ENCODE measurements at regions not wholly inside any gene's neighbourhood (a gene's known extent, or its start where the extent isn't known, plus 50 kb on each side); places are given as distances from the start of the nearest gene placed in this dataset.
A peak's percentile ranks its signal among the peaks of the same experiment; 100 is the strongest.

DNA sequence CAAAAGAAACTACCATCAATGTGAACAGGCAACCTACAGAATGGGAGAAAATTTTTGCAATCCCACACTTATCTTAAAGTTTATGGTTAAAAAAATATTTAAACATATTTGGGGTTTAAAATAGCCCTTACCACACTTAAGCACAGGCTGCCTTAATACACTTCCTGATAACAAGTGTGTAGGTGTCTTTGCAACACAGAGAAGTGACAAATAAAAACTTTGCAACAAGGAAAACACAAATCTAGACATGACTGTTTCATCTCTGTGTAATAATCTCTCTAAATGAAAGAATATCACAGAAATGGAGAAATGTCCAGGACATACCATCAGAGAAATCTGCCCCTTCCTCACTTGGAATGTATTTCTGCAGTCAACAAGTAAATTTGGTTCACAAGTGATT, 464.1 kb upstream of the ARHGEF26 start:
- no peak for DNase-seq

DNA sequence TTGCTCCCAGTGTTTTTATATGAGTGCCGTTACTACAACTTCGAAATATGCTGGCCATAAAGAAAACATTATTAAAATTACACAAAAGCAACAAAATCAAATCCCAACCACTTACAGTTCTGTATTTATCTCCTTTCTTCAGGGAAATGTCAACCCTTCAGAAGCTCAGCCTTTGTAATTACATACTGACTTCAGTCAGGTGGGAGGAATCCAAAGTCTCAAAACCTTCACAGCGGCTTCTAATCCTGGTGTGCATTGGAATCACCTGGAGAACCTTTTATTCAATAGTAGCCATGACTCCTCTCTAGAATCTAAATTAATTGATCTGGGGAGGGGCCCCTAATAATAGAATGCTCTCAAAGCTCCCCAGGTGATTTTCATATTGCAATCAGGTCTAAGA, 463.7 kb upstream of the ARHGEF26 start:
- no peak for DNase-seq

DNA sequence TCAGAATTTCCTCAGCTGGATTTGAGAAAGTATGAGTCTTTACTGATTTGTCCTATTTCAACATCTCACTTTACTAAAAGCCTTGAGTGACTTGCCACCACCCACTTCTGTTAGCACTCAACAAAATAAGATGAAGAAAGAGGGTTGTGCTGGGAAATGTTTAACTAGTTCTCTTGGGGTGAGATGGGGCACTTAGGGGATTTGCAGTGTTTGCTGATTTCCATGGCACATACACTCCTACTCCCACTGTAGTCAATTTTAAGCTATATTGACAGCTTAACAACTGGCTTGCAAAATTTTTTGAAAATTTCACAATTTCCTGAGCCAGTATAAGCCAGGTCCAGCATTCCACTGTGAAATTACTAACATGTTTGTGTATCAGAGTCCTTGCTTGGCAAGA, 463.1 kb upstream of the ARHGEF26 start:
- DNase-seq: no peak

DNA sequence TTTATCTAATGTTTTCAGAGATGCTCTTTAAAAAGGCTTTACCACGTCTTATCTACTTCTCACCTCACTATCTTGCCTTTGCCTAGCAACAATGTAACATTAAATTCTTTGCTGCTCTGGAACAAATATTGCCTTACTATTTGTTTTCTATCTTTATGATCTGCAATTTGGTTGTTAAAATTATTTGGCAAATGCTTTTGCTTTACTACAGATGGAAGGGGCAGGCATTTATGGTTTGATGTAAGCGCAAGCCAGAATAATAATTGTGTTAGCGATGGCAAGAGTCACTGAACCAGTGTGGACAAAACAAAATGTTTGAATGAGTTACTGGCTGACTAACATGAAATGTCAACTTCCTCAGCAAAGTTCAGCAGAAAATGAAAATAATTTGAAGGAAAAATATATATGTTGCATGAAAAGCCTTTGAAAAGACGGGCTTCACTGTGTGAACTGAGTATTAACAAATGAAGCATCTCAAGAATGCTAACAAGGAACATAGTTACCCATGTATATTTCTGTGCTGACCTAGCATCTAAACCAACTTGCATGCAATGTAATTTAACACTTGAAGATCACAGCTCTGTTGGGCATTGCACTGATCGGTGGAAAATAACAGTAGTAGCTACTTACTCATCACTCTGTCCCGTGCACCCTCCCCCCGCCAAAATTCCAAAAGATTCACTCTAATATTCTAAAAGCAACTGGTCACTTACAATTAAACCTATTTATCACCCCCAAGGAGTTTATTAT, 454.0 kb upstream of the ARHGEF26 start:
- DNase-seq: peak; percentile 45 to 66

DNA sequence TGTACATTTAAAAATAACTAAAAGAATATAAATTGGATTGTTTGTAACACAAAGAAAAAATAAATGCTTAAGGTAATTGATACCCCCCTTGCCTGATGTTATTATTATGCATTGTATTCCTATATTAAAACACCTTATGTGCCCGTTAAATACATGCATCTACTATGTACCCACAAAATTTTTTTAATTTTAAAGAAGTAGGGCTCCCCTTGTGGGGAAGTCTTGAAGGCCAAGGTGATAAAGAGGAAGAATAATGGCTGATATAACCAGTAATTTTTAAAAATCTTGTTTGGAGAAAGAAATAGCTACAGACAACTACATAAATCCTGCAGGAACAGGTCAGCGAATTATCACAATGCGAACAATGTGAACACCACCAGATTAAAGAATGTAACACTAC, 451.7 kb upstream of the ARHGEF26 start:
- no peak for DNase-seq

DNA sequence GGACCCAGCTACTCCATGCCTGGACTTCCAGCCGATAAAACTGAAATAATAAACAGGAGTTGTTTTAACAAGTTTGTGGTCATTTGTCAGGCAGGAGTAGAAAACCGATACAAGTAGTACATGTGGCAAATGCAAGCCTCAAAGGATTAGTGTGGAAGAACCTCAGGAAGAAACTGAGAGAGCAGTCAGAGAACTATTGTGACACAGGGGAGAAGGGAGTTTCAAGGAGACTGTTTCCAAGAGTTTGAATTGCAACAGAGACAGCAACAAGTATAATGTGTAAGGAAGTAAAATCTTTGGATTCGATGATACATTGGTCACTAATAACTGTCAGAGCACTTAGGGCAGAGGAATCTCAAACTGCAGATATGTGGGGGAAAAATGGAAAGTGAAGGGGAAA, 450.6 kb upstream of the ARHGEF26 start:
- DNase-seq: no peak

DNA sequence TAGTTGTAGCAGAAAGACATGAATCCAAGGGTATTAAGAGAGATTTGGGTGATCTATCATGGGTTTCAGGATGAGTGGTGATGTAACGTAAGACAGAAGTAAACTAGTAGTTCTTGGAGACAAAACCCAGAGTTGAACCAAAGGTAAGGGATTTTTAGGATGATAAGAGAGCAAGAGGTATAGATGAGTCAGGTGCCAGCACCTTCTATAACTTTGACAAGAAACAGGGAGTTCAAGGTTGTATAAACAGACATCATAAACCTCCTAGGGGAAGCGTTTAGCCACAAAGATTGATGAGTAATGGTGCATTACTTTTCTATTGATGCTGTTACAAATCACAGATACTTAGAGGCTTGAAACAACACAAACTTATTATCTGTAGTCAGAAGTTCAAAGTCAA, 447.3 kb upstream of the ARHGEF26 start:
- DNase-seq: no peak

DNA sequence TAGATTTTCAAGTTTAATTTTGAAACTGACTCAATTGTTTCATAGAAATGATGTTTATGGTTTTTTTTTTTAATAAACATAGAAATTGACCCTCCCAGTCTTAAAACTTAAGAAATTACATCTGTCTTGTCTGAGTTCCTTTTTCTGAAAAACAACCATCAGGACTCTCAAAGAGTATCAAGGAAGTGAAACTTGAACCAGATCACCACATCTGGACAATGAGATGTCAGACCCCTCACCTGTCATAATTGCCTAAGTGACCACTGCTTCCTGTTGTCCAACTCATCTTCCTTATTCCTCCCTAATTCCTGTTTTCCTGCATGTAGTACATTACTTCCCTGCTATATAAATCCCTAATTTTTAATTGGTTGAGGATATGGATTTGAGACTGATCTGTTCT, 441.5 kb upstream of the ARHGEF26 start:
- DNase-seq: no peak

DNA sequence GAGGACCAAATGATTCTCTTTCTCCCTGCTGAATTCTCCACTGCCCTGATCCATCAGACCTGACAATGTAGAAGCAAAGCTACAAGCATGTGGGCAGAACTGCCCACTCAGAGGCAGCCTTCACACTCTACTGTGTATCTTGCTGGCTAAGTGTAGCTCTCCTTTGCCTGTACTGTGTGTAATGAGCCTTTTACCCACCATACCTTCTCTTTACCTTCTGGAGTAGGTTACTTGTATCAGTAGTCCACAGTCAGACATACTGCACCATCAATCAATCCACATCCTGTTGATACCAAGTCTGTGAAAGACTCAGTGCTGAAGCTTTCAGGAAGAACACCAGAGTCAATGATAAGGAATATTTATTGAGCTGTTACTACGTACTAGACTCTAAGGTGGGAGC, 440.7 kb upstream of the ARHGEF26 start:
- DNase-seq: no peak

DNA sequence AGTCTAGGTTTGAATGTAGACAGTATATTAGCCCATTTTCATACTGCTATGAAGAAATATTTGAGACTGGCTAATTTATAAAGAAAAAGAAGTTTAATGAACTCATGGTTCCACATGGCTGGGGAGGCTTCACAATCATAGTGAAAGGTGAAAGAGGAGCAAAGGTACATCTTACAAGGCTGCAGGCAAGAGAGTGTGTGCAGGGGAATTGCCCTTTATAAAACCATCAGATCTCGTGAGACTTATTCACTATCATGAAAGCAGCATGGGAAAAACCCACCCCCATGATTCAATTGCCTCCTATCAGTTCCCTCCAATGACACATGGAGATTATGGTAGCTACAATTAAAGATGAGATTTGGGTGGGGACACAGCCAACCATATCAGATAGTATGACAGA, 440.1 kb upstream of the ARHGEF26 start:
- DNase-seq: no peak

DNA sequence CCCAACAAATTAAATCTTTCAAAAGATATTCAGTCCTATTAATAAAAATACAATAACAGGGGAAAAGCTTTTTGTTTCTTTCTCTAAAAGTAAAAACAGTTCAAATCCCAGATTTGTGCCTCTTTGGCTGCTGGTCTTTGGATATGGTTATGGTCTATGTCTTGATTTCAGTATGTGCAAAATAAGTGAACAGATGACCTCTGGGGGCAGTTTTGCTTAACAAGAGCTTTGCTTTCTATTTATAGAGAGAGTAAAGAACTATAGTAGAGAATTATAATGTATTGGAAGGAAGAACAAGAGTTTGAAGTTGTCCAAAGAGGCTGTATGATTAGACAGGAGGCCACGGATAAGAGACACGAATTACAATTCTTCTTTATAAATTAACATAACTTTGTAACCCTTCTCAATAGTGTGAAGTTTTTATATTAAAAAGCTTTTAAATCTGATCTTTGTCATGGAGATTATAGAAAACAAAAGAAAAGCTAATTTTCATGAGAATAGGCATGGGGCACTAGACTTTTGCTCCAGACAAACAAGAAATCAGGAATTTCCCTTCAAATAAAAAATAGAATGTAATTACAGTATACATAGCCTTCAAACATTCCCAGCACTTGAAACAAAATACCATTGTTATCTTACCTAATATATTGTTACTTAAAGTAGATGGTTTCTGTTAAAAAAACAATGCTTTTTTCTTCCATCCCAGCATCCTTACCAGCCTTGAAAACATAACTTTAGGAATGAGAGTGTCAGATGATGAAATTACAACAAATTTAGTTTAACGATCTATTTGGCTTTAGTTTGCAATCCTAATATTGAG, 432.7 kb upstream of the ARHGEF26 start:
- no peak for DNase-seq

DNA sequence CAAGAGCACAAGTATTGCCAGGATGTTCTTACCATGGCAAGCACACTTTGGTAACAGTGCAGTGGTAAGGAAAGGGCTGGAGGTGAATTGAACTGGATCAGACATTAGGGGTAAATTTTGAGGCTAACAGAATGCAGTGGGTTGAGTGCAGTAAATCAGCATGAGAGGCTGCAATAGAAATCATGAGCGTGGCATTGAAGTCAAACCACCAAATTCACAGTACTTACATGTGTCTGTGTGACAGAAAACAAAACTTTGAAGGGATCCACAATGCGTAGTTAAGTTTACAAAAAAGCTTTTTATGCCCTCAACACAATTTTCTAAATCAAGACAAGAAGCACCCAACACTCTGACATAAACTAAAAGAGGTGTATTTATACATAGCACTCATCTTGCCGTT, 428.0 kb upstream of the ARHGEF26 start:
- DNase-seq: no peak

DNA sequence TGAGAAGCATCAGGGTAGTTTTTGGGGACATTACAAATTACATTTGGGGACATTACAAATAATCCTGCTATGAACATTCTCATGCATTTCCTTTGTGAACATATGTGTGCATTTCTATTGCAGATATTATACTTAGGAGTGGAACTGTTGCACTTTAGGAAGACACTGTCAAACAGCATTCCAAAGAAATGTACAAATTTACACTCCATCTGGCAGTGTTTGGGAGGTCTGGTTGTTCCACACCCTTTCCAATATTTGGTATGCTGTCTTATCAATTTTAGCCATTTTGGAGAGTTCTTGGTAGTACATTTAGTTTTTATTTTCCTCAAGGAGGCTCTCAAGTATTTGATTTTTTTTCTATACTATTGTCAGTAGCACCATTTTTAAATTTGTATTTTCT, 419.1 kb upstream of the ARHGEF26 start:
- no peak for DNase-seq

DNA sequence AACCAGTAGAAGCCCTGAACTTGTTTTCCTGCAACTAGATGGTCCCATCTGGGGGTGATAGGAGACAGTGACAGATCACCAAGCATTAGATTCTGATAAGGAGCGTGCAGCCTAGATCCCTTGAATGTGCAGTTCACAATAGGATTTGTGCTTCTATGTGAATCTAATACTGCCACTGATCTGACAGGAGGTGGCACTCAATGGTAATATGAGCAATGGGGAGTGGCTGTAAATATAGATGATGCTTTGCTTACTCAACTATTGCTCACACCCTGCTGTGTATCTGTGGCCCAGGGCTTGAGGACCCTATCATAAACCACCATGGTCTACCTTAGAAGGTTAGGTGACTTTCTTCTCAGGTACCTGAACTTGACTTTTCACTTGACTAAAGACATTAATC, 417.1 kb upstream of the ARHGEF26 start:
- DNase-seq: no peak

DNA sequence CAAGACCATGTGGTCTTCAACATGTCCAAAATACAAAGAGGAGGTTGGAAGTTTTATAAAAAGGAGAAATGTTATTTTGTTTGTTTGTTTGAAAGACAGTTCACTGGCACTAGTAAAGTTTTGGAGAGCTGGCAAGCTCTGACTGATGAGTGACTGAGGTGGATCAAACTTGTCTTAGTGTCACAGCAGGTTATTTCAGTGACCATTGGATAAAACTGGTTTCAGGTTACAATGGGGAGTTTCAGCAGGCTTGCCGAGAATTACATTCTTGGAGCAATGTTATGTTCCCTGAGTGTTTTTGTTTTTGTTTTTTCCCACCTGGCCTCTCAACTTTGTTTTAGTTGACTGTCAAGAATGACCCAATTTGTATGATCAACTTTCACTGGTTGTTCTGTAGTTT, 414.5 kb upstream of the ARHGEF26 start:
- DNase-seq: no peak

DNA sequence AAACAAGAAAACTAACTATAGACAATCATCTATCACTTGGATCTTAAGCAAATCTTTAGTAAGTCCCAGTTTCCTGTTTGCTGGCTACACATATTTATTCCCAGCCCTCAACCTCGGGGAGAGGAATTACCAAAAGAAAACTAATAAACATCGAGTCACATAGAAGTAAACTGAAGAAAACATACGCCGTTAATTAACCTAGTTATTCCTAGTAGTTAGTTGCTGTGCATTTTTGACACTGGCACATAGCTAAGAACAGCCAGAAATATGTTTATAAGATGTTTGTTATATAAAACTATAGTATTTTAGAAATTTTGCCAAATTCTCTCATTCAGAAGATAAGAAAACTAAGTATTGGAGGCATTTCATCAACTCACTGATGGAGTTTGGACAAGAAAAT, 407.2 kb upstream of the ARHGEF26 start:
- DNase-seq: peak; percentile 17

DNA sequence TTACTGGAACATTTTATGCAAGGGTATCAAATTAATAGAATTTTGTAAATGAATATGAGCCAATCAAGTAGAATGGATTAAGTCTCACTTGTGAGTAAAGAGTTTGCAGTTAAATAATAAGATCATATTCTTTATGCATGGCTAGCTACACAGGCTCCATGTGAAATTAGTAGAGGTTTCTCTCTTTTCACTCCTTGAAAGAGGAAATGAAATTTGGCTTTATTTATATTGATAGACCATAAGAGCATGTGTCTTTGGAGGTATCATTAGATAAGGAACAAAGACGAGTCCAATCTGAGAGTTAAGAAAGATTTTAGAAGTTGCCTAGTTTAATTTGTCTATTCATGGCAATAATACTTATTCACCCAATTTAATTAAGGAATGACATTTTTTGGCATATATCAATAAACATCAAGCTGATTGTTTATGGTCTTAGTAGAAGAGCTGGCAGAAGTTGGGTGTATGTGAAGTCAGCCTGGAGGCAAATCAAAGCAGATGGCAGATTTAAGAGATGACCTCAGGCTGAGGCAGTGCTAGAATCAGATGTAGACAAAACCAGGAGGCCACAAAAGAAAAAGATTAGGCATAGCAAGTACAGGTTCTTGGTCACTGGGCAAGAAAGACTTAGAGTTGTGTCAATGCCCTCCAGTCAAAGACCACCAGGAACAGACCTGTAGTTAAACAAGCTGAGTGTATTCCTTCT, 406.5 kb upstream of the ARHGEF26 start:
- DNase-seq: no peak

DNA sequence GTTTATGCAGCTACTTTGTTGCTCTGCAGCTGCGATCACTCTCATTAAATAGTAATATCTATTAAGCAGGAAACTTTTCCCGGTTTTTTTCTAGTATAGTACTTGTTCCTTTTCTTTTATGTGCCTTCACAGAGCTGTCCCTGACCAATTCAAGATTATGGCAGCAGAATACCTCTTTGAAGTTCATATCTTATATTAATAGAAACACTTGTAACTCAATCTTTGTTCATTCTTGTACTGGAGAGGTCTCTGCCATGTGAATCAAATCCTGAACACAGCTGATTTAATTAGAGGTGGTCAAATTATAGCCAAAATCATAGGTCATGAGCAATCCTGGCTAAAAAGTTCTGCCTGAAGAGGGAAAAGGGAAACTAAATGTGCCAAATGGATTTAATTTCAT, 399.0 kb upstream of the ARHGEF26 start:
- DNase-seq: no peak

DNA sequence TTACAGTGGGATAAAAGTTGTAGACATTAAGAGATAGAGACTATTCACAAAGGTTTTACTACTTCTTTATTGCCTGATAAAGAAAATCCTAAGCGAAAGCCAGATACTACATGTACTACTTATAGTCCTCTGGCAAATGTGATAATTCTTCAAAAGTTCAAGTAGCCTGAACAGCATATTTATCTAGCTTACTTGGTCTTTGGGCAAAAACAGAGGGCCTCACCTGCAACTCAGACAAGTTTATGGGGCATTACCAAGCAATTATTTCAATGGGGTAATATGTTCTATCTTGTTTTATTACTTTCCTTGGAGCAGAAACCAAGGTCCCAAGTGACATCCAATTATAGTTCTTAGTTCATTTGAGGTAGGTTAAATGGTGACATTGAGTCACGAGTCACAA, 390.1 kb upstream of the ARHGEF26 start:
- no peak for DNase-seq

DNA sequence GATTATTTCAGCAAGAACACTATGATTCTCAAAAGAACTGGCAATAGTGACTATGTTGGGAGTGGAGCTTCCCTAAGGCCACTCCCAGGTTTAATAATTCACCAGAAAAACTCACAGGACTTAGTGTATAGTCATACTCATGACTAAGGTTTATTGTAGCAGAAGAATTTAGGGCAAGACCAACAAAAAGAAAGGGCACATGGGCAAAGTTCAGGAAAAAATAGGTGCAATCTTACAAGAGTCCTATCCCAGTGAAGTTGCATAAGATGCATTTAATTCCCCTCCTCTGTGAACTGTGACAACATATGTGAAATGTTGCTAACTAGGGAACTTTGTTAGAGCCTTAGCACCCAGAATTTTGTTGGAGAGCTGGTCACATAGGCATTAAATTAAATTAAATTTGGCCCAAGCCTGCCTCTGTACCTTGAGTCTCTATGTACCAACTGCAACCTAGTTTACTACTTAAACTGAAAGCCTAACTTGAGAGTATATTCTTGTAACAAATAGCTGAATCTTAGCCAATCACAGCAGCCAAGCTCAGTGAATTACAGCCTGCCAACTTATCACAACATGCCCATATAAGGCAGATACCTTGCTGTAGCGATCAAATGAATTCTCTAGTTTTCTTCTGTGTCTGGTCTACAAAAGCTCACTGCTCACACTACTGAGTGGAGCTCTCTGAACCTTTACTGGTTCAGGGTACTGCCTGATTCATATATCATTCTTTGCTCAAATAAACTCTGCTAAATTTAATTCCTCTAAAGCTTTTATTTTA, 386.2 kb upstream of the ARHGEF26 start:
- DNase-seq: no peak

DNA sequence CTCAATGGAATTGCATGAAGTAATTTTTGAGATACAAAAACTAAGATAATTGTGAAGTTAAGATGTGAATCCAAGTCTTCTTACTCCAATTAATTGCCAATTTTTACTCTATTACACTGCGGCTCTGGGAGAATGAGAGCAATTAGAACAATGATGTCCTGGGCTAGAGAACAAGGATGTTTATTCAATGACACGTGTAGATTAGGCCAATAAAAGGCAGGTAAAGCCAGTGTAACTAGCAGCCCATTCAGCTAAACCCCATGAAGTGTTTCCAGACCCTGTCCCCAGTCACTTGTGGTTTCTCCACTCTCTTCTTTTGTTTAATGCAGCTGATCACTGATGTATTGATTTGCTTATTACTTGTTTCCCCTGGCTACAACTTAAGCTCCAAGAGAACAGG, 381.1 kb upstream of the ARHGEF26 start:
- no peak for DNase-seq

DNA sequence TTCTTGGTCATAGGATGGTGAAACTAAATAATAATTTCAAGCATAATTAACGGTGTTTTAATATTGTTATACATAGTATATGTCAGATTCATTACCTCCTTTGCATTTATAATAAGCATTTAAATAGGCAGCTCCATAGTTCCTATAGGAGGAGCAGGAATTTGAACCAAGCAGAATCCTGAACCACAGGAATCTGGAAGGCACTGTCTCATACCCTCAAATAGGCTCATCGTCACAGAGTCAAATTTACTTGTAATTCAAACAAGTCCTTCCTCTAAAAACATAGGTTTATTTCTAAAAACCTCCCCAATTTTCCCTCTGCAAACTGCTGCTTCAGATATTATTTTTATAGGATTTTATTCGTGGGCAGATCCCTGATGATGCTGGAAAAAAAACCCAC, 376.3 kb upstream of the ARHGEF26 start:
- DNase-seq: no peak
